ENCODE measurements at regions not wholly inside any gene's neighbourhood (a gene's known extent, or its start where the extent isn't known, plus 50 kb on each side); places are given as distances from the start of the nearest gene placed in this dataset.

DNA sequence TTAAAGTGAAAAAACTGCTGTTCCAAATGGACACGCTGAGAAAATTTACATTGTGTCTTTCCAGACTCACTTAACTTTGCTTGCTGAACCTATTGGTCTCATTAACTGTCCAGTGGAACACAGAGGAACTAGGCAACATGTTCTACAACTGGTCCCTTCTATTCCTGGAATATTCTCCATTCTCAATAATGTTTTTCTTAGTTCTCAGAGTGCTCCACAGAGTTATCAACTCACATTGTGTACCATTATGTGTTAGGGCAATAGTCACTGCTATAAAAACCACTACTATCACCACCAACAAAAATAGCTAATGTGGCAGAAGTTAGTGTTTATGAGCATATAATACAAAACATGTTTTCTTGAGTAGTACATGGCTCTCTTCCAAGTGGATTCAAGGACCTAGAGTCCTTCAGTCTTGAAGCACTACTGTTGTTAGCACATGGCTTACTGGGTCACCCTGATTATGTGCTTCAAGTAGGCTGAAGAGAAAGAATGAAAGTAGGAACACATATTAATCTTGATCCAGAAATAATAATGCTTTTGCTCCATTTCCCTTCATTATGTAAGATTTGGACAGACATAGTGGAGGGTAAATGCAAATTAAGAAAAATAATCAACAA, 865.3 kb upstream of the HS3ST1 start:
- TF ChIP-seq, protein P1, sequence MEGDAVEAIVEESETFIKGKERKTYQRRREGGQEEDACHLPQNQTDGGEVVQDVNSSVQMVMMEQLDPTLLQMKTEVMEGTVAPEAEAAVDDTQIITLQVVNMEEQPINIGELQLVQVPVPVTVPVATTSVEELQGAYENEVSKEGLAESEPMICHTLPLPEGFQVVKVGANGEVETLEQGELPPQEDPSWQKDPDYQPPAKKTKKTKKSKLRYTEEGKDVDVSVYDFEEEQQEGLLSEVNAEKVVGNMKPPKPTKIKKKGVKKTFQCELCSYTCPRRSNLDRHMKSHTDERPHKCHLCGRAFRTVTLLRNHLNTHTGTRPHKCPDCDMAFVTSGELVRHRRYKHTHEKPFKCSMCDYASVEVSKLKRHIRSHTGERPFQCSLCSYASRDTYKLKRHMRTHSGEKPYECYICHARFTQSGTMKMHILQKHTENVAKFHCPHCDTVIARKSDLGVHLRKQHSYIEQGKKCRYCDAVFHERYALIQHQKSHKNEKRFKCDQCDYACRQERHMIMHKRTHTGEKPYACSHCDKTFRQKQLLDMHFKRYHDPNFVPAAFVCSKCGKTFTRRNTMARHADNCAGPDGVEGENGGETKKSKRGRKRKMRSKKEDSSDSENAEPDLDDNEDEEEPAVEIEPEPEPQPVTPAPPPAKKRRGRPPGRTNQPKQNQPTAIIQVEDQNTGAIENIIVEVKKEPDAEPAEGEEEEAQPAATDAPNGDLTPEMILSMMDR (IDR thresholded peaks at IDR 0.05; ENCODE audit: extremely low read depth, insufficient read depth, missing control alignments): no peak
- in situ Hi-C loops (cut with MboI; ENCODE audit: low pct_unique_long_range_greater_than_20kb, low sequenced_read_pairs, unreplicated experiment): no loop called here

DNA sequence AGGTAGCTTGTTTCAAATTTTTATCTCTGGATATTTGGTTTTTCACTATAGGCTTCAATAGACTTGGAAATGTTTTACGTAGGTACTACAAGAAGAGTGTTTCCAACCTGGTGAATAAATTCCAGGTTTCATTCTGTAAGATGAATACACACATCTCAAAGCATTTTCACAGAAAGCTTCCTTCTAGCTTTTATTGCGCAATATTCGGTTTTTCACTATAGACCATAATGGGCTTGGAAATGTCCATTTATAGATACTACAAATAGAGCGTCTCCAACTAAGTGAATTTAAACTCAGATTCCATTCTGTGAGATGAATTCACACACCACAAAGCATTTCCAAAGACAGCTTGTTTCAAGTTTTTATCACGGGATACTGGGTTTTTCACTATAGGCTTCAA, 857.7 kb upstream of the HS3ST1 start:
- in situ Hi-C loops (cut with MboI; ENCODE audit: low pct_unique_long_range_greater_than_20kb, low sequenced_read_pairs, unreplicated experiment): no loop called here
- DNase-seq (ENCODE audit: low spot score): no peak
- TF ChIP-seq, protein P1 (IDR thresholded peaks at IDR 0.05; ENCODE audit: extremely low read depth, insufficient read depth, missing control alignments): no peak

More for the DNA sequence above, 865.3 kb upstream of the HS3ST1 start:
- DNase-seq (ENCODE audit: low spot score): no peak

DNA sequence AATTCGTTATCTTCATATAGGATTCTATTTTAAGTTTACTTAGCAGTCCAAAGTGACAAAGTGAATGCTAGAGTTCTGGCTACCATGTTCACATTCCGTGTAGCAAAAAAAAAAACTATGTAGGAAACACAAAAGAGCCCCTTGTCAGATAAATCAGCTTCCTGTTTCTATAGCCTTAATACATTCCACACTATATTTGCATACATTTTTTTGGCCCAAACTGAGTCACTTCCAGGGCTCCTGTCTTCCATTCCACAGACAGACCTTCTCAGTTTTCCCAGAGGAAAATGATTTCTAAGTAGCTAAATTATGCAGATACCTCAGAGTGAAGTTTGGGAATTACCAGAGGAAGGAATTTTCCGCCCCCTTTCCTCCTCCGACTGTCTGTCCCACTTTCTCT, 841.9 kb upstream of the HS3ST1 start:
- TF ChIP-seq, protein P1 (IDR thresholded peaks at IDR 0.05; ENCODE audit: extremely low read depth, insufficient read depth, missing control alignments): no peak
- in situ Hi-C loops (cut with MboI; ENCODE audit: low pct_unique_long_range_greater_than_20kb, low sequenced_read_pairs, unreplicated experiment): no loop called here

DNA sequence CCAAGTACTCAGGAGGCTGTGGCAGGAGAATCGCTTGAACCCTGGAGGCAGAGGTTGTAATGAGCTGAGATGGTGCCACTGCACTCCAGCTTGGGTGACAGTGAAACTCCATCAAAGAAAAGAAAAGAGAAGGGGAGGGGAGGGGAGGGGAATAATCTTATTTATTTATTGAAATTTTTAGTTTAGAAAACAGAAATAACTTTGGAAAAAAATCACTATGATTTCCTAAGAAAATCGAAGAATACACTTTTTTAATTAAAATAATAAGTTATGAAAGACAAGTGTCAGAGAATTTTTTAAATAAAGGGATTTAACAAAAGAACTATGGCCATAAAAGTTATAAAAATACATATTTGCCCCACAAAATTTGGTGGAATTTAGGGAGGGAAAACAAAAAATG, 836.9 kb upstream of the HS3ST1 start:
- DNase-seq (ENCODE audit: low spot score): no peak
- TF ChIP-seq, protein P1 (IDR thresholded peaks at IDR 0.05; ENCODE audit: extremely low read depth, insufficient read depth, missing control alignments): no peak
- in situ Hi-C loops (cut with MboI; ENCODE audit: low pct_unique_long_range_greater_than_20kb, low sequenced_read_pairs, unreplicated experiment): no loop called here

More for the DNA sequence above, 841.9 kb upstream of the HS3ST1 start:
- no peak for DNase-seq (ENCODE audit: low spot score)

DNA sequence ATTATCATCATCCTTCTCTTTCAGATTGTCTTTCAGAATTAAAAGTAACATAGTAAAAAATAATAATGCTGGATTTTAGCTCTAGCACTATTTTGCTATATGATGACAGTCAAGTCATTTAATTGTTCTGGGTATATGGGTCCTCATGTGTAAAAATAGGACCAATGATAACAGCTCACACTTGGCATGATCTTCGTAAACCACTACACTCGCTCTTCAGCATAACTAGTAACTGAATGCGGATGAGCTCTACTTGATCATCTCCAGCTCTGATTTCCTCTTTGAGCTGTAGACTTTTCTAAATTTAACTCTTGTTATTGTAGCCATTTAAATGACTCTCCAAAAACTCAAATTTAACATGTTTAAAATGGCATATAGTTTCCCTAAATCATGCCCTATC, 831.8 kb upstream of the HS3ST1 start:
- in situ Hi-C loops (cut with MboI; ENCODE audit: low pct_unique_long_range_greater_than_20kb, low sequenced_read_pairs, unreplicated experiment): no loop called here
- DNase-seq (ENCODE audit: low spot score): no peak
- TF ChIP-seq, protein P1 (IDR thresholded peaks at IDR 0.05; ENCODE audit: extremely low read depth, insufficient read depth, missing control alignments): no peak

DNA sequence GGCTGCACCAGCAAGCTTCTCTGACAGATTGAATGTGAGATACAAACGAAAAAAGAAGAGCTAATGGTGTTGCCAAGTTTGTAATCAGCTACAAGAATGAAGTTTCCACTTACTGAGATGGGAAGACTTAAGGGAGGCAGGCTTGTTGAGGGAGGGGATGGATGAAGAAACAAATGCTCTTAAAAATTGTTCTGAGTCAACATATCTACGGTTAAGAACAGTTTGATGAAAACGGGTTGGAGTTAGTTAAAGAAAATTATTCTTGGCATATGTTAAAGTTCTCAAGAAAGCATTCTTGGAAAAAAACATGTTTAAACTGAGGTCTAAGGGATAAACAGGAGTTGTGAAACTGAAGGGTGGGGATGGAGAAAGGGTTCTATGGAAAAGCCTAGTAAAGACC, 816.3 kb upstream of the HS3ST1 start:
- TF ChIP-seq, protein P1 (IDR thresholded peaks at IDR 0.05; ENCODE audit: extremely low read depth, insufficient read depth, missing control alignments): no peak
- in situ Hi-C loops (cut with MboI; ENCODE audit: low pct_unique_long_range_greater_than_20kb, low sequenced_read_pairs, unreplicated experiment): no loop called here
- no peak for DNase-seq (ENCODE audit: low spot score)

All from GM13977 (cell line).